ENCODE measurements at regions not wholly inside any gene's neighbourhood (a gene's known extent, or its start where the extent isn't known, plus 50 kb on each side); places are given as distances from the start of the nearest gene placed in this dataset.

GRCh38 chr13:74920361-74920760, 561.6 kb downstream of the TBC1D4 start:
- no peak overlapping the region for H3K4me3 ChIP-seq (ENCODE audit: control insufficient read depth, low read depth, low read length)
- no peak for TF ChIP-seq CTCF (conservative IDR thresholded peaks at IDR 0.05; ENCODE audit: control insufficient read depth, insufficient read depth, low read depth, low read length)
- DNase-seq (ENCODE audit: low read depth) = no peak

GRCh38 chr13:74919914-74920313, 562.1 kb downstream of the TBC1D4 start:
- no peak for TF ChIP-seq CTCF (conservative IDR thresholded peaks at IDR 0.05; ENCODE audit: control insufficient read depth, insufficient read depth, low read depth, low read length)
- no peak overlapping the region for H3K4me3 ChIP-seq (ENCODE audit: control insufficient read depth, low read depth, low read length)
- no peak for DNase-seq (ENCODE audit: low read depth)

- no peak overlapping the region for H3K4me3 ChIP-seq (ENCODE audit: control insufficient read depth, low read depth, low read length)
- no peak for TF ChIP-seq CTCF (conservative IDR thresholded peaks at IDR 0.05; ENCODE audit: control insufficient read depth, insufficient read depth, low read depth, low read length)
- no peak for DNase-seq (ENCODE audit: low read depth)
Measured at GRCh38 chr13:74912898-74913297, 569.1 kb downstream of the TBC1D4 start.

- no peak for DNase-seq (ENCODE audit: low read depth)
- TF ChIP-seq CTCF (conservative IDR thresholded peaks at IDR 0.05; ENCODE audit: control insufficient read depth, insufficient read depth, low read depth, low read length) = no peak
- H3K4me3 ChIP-seq (ENCODE audit: control insufficient read depth, low read depth, low read length) = no peak overlapping the region
Measured at GRCh38 chr13:74910415-74910814, 571.6 kb downstream of the TBC1D4 start.

- no peak overlapping the region for H3K4me3 ChIP-seq (ENCODE audit: control insufficient read depth, low read depth, low read length)
- DNase-seq (ENCODE audit: low read depth) = no peak
- TF ChIP-seq CTCF (conservative IDR thresholded peaks at IDR 0.05; ENCODE audit: control insufficient read depth, insufficient read depth, low read depth, low read length) = no peak
Measured at GRCh38 chr13:74907788-74908187, 574.2 kb downstream of the TBC1D4 start.

- DNase-seq (ENCODE audit: low read depth) = no peak
- H3K4me3 ChIP-seq (ENCODE audit: control insufficient read depth, low read depth, low read length) = no peak overlapping the region
- no peak for TF ChIP-seq CTCF (conservative IDR thresholded peaks at IDR 0.05; ENCODE audit: control insufficient read depth, insufficient read depth, low read depth, low read length)
Measured at GRCh38 chr13:74904556-74904955, 577.4 kb downstream of the TBC1D4 start.
